ENCODE measurements at regions not wholly inside any gene's neighbourhood (a gene's known extent, or its start where the extent isn't known, plus 50 kb on each side); places are given as distances from the start of the nearest gene placed in this dataset.

DNA sequence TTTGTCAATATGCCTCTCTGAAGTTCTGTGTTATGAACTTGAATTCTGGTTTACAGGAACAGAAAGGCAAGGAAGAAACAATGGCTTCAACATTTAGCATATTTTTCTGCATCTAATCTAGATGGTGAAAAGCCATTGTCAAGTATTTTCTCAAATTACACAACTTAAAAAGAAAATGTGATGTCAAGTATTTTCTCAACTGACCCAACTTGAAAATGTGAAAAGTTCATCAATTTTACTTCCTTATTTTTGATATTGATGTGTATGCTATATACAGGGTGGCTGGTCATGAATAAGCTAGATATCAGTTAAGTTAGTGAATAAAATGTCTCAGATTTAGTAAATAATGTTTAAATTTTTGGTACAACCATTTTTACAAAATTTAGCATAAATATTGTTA is 196.7 kb downstream of the ALX1 start:
- no peaks in the 10 kb centered on the region for H3K27me3 ChIP-seq (ENCODE audit: insufficient read depth, low read depth)
- no peak overlapping the region for H3K27ac ChIP-seq
- DNase-seq: no peak
- no peaks in the 10 kb centered on the region for H3K9me2 ChIP-seq (ENCODE audit: insufficient read depth)
- H3K36me3 ChIP-seq (ENCODE audit: low read depth): no peaks in the 10 kb centered on the region
- intact Hi-C loops (cut with micrococcal nuclease; ENCODE audit: unreplicated experiment): no loop called here
- H2AFZ ChIP-seq: no peak overlapping the region
- no peak overlapping the region for H3K4me3 ChIP-seq
- CTCF ChIA-PET: no interaction called here
- H3K4me2 ChIP-seq: no peak overlapping the region
- H3K9me3 ChIP-seq (ENCODE audit: insufficient read depth, low read depth): no peaks in the 10 kb centered on the region
- H4K20me1 ChIP-seq (ENCODE audit: insufficient read depth): no peaks in the 10 kb centered on the region
- H3F3A ChIP-seq (ENCODE audit: insufficient read depth, low read depth): no peaks in the 10 kb centered on the region
- POLR2A ChIA-PET (ENCODE audit: unreplicated experiment): no interaction called here
- no peaks in the 10 kb centered on the region for H3K4me1 ChIP-seq (replicated peaks; ENCODE audit: insufficient read depth)
- TF ChIP-seq, protein P1, sequence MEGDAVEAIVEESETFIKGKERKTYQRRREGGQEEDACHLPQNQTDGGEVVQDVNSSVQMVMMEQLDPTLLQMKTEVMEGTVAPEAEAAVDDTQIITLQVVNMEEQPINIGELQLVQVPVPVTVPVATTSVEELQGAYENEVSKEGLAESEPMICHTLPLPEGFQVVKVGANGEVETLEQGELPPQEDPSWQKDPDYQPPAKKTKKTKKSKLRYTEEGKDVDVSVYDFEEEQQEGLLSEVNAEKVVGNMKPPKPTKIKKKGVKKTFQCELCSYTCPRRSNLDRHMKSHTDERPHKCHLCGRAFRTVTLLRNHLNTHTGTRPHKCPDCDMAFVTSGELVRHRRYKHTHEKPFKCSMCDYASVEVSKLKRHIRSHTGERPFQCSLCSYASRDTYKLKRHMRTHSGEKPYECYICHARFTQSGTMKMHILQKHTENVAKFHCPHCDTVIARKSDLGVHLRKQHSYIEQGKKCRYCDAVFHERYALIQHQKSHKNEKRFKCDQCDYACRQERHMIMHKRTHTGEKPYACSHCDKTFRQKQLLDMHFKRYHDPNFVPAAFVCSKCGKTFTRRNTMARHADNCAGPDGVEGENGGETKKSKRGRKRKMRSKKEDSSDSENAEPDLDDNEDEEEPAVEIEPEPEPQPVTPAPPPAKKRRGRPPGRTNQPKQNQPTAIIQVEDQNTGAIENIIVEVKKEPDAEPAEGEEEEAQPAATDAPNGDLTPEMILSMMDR (conservative IDR thresholded peaks at IDR 0.05): no peak
- TF ChIP-seq EZH2 (IDR thresholded peaks at IDR 0.05; ENCODE audit: low read depth): no peak
- no TSS peak for BruUV-seq (replicated peaks)
- no peaks in the 10 kb centered on the region for H3K79me2 ChIP-seq (ENCODE audit: low read depth)

GRCh38 chr12:85484387-85484786 is 204.4 kb downstream of the ALX1 start:
- intact Hi-C loops (cut with micrococcal nuclease; ENCODE audit: unreplicated experiment): loop anchor here (5.0 kb wide), 1 partner anchor 93 kb away; no protein-coding TSS in a partner anchor
- DNase-seq: no peak
- no peaks in the 10 kb centered on the region for H3K4me1 ChIP-seq (replicated peaks; ENCODE audit: insufficient read depth)

GRCh38 chr12:85489194-85489593 is 209.2 kb downstream of the ALX1 start:
- POLR2A ChIA-PET (ENCODE audit: unreplicated experiment): no interaction called here
- no peaks in the 10 kb centered on the region for H3K79me2 ChIP-seq (ENCODE audit: low read depth)
- no peaks in the 10 kb centered on the region for H3K9me2 ChIP-seq (ENCODE audit: insufficient read depth)
- no peaks in the 10 kb centered on the region for H3K4me1 ChIP-seq (replicated peaks; ENCODE audit: insufficient read depth)
- H3K4me3 ChIP-seq: no peak overlapping the region
- H3K27me3 ChIP-seq (ENCODE audit: insufficient read depth, low read depth): no peaks in the 10 kb centered on the region
- H3K36me3 ChIP-seq (ENCODE audit: low read depth): no peaks in the 10 kb centered on the region
- H3K27ac ChIP-seq: no peak overlapping the region
- no peak overlapping the region for H2AFZ ChIP-seq
- no peaks in the 10 kb centered on the region for H3K9me3 ChIP-seq (ENCODE audit: insufficient read depth, low read depth)
- no peak for DNase-seq
- CTCF ChIA-PET: interaction anchor here (0.6 kb wide), 1 partner anchor 67 kb away, joined by 7 read pairs; no protein-coding TSS in a partner anchor
- TF ChIP-seq EZH2 (IDR thresholded peaks at IDR 0.05; ENCODE audit: low read depth): no peak
- TF ChIP-seq, protein P1 (conservative IDR thresholded peaks at IDR 0.05): no peak
- H4K20me1 ChIP-seq (ENCODE audit: insufficient read depth): no peaks in the 10 kb centered on the region
- intact Hi-C loops (cut with micrococcal nuclease; ENCODE audit: unreplicated experiment): no loop called here
- no TSS peak for BruUV-seq (replicated peaks)
- no peak overlapping the region for H3K4me2 ChIP-seq
- H3F3A ChIP-seq (ENCODE audit: insufficient read depth, low read depth): no peaks in the 10 kb centered on the region

More at GRCh38 chr12:85484387-85484786, 204.4 kb downstream of the ALX1 start:
- H3K4me3 ChIP-seq: no peak overlapping the region
- H3K9me2 ChIP-seq (ENCODE audit: insufficient read depth): no peaks in the 10 kb centered on the region
- TF ChIP-seq EZH2 (IDR thresholded peaks at IDR 0.05; ENCODE audit: low read depth): no peak
- TF ChIP-seq, protein P1 (conservative IDR thresholded peaks at IDR 0.05): no peak
- H3K27me3 ChIP-seq (ENCODE audit: insufficient read depth, low read depth): no peaks in the 10 kb centered on the region
- H3K27ac ChIP-seq: no peak overlapping the region
- BruUV-seq (replicated peaks): no TSS peak
- ChIA-PET POLR2A (ENCODE audit: unreplicated experiment) (no interaction called here), CTCF (no interaction called here)
- H2AFZ ChIP-seq: no peak overlapping the region
- H4K20me1 ChIP-seq (ENCODE audit: insufficient read depth): no peaks in the 10 kb centered on the region
- H3K4me2 ChIP-seq: no peak overlapping the region
- H3K36me3 ChIP-seq (ENCODE audit: low read depth): no peaks in the 10 kb centered on the region
- no peaks in the 10 kb centered on the region for H3K79me2 ChIP-seq (ENCODE audit: low read depth)
- H3K9me3 ChIP-seq (ENCODE audit: insufficient read depth, low read depth): no peaks in the 10 kb centered on the region
- H3F3A ChIP-seq (ENCODE audit: insufficient read depth, low read depth): no peaks in the 10 kb centered on the region

All from PC-9 (cell line).